Activated CD4-positive, alpha-beta T cell treated with anti-CD3 and anti-CD28 coated beads for 4 hours (primary cell): ENCODE measurements at regions not wholly inside any gene's neighbourhood (a gene's known extent, or its start where the extent isn't known, plus 50 kb on each side); places are given as distances from the start of the nearest gene placed in this dataset.

ENCODE experiments used
- DNase-seq, 2 donors: peaks; one replicate each; pipeline ENCODE4 v3.0.0-alpha.2; 2020

GRCh38 chr3:159172473-159172872 is 370.6 kb downstream of the MFSD1 start:
- DNase-seq, result no peak

GRCh38 chr3:159174715-159175692 is 373.1 kb downstream of the MFSD1 start:
- DNase-seq, result no peak

- DNase-seq, result no peak
These were observed 376.5 kb downstream of the MFSD1 start for GRCh38 chr3:159178209-159178897.

GRCh38 chr3:159182961-159183360 is 381.1 kb downstream of the MFSD1 start:
- no peak for DNase-seq

DNA sequence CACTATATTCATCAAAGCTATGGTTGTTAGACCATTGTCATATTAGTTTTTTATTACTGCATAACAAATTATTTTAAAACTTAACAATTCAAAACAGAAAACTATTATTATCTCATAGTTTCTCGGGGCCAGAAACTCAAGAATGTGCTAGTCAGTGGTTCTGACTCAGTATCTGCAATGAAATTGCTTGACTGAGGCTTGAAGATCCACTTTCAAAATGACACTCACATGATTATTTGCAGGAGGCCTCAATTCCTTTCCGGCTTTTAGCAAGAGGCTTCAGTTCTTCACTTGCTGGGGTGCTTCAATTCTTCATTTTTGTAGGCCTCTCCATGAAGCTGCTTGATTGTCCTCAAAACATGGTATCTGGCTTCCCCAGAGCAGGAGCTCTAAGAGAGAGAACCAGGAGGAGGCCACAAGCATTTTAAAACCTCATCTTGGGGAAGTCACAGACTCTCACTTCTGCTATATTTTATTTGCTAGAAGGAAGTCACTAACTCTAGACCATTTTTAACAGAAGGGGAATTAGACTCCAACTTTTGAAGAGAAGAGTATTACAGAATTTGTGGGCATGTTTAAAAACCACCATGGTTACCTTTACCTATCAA is 383.7 kb downstream of the MFSD1 start:
- DNase-seq, result no peak

DNA sequence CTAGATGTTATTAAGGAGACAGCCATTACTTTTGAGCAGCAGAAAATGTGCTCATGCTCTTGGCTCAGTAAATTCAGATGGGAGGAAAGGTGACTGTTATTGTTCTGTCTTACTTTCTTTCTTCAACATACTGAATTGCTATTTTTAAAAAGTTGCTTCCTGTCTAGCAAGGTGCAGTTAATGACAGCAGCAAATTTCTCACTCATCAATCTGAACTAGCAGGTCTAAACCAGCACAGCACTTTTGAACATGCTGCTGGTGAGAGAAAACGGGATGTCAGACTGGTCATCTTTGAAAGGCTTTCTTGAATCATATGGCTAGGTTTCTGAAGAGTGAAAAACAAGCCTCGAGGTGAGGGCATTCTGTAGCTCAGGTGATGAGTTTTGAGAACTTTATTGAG is 384.7 kb downstream of the MFSD1 start:
- no peak for DNase-seq

DNA sequence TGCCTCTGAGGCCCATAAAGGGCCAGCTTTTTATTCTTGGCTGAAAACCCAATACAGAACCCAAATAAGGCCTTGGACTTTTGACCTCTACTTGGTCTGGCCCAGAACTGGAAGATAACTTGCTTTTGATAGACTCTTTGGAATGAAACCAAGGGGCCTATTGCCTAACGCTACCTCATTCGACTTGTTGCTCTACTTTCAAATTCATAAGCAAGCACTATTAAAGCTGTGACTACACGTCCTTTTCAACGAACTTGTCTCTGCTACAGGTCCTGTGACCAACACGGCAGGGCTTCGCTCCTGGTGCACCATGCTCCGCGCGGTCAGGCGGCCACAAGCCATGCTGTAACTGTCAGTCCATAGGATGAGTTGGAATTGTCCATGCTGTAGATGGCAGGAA is 385.4 kb downstream of the MFSD1 start:
- no peak for DNase-seq

DNA sequence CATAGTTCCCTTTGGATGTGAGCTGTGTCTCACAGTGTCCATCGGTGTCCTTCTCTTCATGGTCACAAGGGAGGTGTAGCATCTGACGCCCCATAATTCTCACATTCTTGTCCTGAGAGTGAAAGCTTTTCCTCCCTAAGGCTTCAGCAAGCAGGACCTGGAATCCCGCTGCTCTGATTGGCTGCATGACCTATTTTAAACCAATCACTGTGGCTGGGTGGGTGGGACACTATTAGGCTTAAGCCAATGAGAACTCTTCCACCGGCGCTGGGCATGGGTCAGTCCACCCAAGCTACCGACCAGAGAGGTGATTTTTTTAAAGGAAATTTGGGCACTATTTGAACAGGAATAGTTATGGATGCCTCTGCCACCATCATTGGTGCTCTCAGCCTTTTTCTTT is 385.9 kb downstream of the MFSD1 start:
- no peak for DNase-seq

DNA sequence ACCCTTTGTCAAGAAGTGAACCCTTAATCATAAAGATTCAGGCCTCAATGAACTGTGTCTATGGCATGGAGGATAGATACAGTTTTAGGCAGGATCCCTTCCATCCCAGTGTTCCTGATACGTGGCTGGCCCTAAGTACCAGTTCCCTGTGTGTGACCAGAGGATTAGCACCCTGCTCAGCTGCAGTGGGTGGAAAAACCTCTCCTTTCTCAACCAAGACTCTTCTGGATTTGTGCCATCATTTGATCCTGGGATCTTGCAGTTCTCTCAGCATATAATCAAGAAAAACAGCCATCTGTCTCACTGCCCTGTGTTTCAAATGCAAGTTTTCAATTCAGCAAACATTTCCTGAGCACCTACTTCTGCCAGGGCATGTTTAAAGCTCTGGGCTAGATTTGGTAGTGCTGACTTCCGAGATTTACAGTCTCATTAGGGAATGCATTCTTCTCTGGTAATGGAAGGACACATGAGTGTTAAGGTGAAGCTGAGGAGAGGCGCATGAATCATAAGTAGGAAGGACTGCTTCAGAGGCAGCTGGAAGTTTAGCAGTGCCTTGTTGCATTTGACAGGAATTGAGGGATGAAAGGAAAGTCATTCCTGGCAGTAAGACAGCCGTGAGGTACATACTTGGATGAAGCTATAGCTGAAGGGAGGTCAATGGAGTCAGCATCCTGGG is 388.3 kb downstream of the MFSD1 start:
- DNase-seq, result no peak

DNA sequence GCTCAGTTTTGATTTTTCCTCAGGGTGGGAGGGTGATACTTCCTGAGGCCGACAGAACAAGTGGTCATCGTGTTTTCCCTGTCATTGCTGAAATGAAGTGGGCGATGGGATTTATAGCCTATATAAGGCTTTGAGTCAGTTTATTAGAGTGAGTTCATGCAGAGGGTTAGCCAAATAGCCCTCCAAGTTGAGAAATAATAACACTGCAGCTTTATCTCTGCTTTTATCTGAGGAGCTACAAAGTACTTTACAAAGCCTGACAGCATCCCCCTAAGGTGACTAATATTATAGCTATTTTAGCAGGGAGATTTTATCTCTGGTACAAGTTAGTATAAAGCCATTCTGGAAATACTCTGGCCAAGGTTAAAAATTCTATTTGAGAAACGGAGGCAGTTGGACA is 389.6 kb downstream of the MFSD1 start:
- DNase-seq, result no peak

GRCh38 chr3:159196359-159196758 is 394.5 kb downstream of the MFSD1 start:
- no peak for DNase-seq

- DNase-seq, result no peak
These were observed 398.3 kb downstream of the MFSD1 start for GRCh38 chr3:159200176-159200575.

GRCh38 chr3:159208050-159208449 is 406.2 kb downstream of the MFSD1 start:
- DNase-seq, result no peak

- DNase-seq, result no peak
These were observed 407.6 kb downstream of the MFSD1 start for GRCh38 chr3:159209459-159209858.

- DNase-seq, result no peak
These were observed 408.5 kb downstream of the MFSD1 start for GRCh38 chr3:159210336-159210735.

DNA sequence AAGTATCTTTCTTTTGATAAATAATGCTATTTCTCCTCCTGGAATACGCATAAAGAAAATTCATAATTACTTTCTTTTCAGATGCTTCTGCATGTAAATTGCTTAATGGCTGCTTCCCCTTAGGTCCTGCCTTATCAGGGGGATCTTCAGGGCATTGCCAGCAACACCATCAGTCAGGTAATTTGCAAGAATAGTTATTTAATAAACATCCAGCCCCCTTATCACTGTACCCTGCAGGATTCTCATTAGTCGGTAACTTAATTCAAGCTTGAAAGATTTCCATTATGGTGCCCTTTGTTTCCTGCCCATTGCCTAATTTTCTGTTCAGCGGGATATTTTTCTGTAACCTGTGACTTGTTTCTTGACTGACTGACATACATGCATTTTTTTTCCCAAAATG is 414.5 kb downstream of the MFSD1 start:
- DNase-seq, result no peak

DNA sequence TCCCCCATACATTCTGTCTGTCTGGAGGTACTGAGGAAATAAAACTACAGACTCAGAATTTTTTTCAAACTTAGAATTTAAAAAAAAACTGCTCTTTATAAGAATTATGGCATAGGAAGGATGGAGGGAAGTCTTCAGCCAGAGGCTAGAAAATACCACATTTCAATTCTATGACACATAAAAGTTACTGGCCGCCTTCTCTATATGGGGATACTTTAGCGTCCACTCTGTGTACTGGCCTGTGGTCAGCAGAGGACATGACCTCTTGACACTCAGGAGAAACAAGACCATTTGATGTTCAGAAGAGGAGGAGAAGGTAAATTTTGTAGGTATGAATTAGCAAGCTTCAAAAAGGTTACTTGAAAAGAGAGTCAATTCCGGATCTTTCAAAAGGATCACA is 417.4 kb downstream of the MFSD1 start:
- no peak for DNase-seq

GRCh38 chr3:159221335-159221734 is 419.5 kb downstream of the MFSD1 start:
- no peak for DNase-seq

- DNase-seq, result no peak
These were observed 427.3 kb downstream of the MFSD1 start for GRCh38 chr3:159229116-159229680.

DNA sequence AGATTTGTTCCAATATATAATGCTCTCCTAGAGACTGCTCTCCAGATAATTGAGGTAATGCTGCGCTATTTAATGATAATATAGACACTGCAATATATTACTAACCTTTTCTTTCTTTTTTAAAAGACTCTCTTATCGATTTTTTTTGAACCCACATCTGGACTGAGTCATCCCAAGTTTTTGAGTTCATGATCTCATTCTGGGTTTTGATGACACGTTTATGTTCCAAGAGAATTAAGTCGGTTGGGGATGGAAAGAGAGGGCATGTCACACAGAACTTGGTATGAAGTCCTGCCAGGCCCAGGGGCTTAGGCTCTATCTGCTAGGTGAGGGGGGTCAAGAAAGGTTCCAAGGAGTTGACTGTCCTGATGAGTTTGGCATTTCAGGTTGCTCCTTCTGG is 431.1 kb downstream of the MFSD1 start:
- no peak for DNase-seq

GRCh38 chr3:159233734-159234133 is 431.9 kb downstream of the MFSD1 start:
- DNase-seq, result no peak

- DNase-seq, result no peak
These were observed 432.5 kb downstream of the MFSD1 start for GRCh38 chr3:159234306-159234705.

- DNase-seq, result no peak
These were observed 434.5 kb downstream of the MFSD1 start for GRCh38 chr3:159236321-159236720.
